AG04450 (cell line): ENCODE measurements at regions not wholly inside any gene's neighbourhood (a gene's known extent, or its start where the extent isn't known, plus 50 kb on each side); places are given as distances from the start of the nearest gene placed in this dataset.
"Not testable (repeated sequence)": the region's sequence is repeated elsewhere in the genome, so short reads cannot be mapped to it uniquely, and the experiment has no call there.

Experiments
- CTCF ChIA-PET: fragments of 300-600, 350-600 bp; formaldehyde crosslinking; extraction: SDS; loops from one replicate; lab custom pipeline; 2022; ENCODE audit warnings: antibody characterized with exemption, inconsistent platforms; lab: Charles Lee
- POLR2A ChIA-PET: fragments of 350-600 bp; formaldehyde crosslinking; extraction: SDS; loops from one replicate; lab custom pipeline; 2021; ENCODE audit warnings: antibody characterized with exemption, inconsistent platforms; lab: Yijun Ruan, JAX
- DNase-seq: peaks from one replicate; pipeline ENCODE4 v3.0.0-alpha.2; 2011; ENCODE audit warnings: low read depth, low spot score
- H3K27ac ChIP-seq: one replicate; pipeline ENCODE4 v1.5.1; 2012; ENCODE audit warnings: low read depth, low read length, control low read depth
- H3K27me3 ChIP-seq: one replicate; pipeline ENCODE4 v1.6.0; 2012; ENCODE audit warnings: low read length; ENCODE audit not compliant: control insufficient read depth, insufficient read depth
- H3K4me3 ChIP-seq: 2 replicates; pipeline ENCODE4 v1.5.1; 2011; ENCODE audit warnings: mild to moderate bottlenecking, low read depth, low read length, control low read depth
- H3K9me3 ChIP-seq: 2 replicates; pipeline ENCODE4 v1.5.1; 2012; ENCODE audit warnings: low read length; ENCODE audit not compliant: control insufficient read depth, insufficient read depth
- TF ChIP-seq, protein P1 (sequence below): IDR thresholded peaks from 2 replicates; pipeline ENCODE4 v1.5.1; 2011; ENCODE audit warnings: low read depth, low read length, control low read depth, inconsistent platforms

DNA sequence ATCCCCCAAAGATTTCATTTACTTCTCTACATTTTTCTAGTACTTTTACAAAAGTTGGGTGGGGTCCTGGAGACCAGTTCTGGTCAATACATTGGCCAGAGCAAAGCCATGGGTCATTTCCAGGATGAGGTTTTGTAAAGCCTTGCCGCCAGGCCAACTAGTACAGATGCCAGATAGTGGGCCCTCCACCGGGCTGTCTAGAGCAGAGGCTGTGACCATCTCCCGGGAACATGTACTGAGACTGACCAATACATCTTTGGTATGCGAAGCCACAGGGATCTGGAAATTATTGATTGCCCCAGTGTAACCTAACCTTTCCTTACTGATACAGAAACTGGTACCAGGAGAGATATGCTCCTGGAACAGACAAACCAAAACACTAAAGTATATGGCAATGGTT lies 599.2 kb downstream of the ADCYAP1 start:
- Histone ChIP-seq H3K27me3 (no peaks in the 10 kb centered on the region), H3K27ac (no peak overlapping the region), H3K9me3 (peaks cover 13% of the 10 kb centered on the region), H3K4me3 (no peak overlapping the region)
- DNase-seq, result no peak
- ChIA-PET CTCF (no interaction called here), POLR2A (no interaction called here)
- TF ChIP-seq, protein P1, sequence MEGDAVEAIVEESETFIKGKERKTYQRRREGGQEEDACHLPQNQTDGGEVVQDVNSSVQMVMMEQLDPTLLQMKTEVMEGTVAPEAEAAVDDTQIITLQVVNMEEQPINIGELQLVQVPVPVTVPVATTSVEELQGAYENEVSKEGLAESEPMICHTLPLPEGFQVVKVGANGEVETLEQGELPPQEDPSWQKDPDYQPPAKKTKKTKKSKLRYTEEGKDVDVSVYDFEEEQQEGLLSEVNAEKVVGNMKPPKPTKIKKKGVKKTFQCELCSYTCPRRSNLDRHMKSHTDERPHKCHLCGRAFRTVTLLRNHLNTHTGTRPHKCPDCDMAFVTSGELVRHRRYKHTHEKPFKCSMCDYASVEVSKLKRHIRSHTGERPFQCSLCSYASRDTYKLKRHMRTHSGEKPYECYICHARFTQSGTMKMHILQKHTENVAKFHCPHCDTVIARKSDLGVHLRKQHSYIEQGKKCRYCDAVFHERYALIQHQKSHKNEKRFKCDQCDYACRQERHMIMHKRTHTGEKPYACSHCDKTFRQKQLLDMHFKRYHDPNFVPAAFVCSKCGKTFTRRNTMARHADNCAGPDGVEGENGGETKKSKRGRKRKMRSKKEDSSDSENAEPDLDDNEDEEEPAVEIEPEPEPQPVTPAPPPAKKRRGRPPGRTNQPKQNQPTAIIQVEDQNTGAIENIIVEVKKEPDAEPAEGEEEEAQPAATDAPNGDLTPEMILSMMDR, result no peak

DNA sequence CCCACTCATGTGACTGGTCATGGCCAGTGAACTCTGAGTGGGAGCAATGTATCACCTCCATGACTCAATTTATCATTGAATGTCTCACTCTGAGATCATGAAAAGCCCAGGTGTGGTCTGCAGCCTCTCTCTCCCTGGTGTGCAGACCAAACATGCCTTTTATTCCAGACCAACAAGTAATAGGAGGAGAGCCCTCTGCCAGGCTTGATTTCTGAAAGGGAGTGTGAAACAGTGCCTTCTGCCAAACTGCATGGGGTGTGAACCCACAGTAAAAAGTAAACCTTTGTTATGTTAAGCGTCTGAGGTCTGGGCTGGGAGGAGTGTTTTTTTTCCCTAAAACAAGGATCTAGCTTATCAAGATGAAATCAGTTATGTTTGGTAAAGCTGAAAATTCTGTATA lies 601.2 kb downstream of the ADCYAP1 start:
- H3K27ac ChIP-seq, result no peak overlapping the region
- H3K4me3 ChIP-seq, result no peak overlapping the region
- POLR2A ChIA-PET, result no interaction called here
- H3K9me3 ChIP-seq, result peaks cover 18% of the 10 kb centered on the region
- no peak for DNase-seq
- TF ChIP-seq, protein P1, result no peak
- no peaks in the 10 kb centered on the region for H3K27me3 ChIP-seq
- CTCF ChIA-PET, result no interaction called here

GRCh38 chr18:1510542-1511179 lies 606.0 kb downstream of the ADCYAP1 start:
- TF ChIP-seq, protein P1, result no peak
- CTCF ChIA-PET, result no interaction called here
- peaks cover 23% of the 10 kb centered on the region for H3K9me3 ChIP-seq
- no peaks in the 10 kb centered on the region for H3K27me3 ChIP-seq
- DNase-seq, result no peak
- POLR2A ChIA-PET, result no interaction called here
- no peak overlapping the region for H3K27ac ChIP-seq
- no peak overlapping the region for H3K4me3 ChIP-seq

DNA sequence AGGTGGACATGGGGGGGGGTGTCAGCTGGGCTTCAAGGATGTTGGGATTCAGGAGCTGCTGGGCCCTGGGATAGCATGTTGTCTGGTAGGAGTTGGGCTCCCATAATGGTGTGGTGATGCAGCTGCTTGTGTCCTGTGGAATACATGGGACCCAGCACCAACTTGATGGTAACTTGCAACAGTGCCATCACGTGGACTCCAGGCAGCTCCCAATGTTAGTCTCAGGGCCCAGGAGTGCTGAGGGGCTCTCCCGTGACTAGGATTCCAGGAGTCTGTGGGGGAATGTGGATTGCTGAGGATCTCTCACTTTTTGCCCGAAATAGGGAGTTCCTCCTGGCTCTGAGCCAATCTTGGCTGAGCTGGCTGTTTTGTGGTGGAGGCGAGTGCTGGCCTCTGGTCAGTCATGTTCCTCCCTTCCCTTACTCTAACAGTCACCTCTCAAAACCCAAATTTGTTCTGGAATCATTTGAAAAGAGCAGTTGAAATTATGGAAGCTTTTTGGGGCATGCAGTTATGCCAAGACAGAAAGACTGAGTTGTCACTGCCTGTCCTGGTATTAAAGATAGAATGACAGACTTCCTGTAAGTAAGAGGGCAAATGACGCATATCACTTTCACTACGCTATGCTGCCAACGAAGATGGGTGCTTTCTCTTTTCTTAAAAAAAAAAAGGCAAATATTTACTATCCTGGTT lies 607.1 kb downstream of the ADCYAP1 start:
- no peaks in the 10 kb centered on the region for H3K27me3 ChIP-seq
- TF ChIP-seq, protein P1, result no peak
- POLR2A ChIA-PET, result no interaction called here
- H3K9me3 ChIP-seq, result peaks cover 20% of the 10 kb centered on the region
- CTCF ChIA-PET, result no interaction called here
- no peak overlapping the region for H3K27ac ChIP-seq
- DNase-seq, result no peak
- H3K4me3 ChIP-seq, result no peak overlapping the region

GRCh38 chr18:1513519-1513918 lies 608.8 kb downstream of the ADCYAP1 start:
- ChIA-PET POLR2A (no interaction called here), CTCF (no interaction called here)
- H3K27ac ChIP-seq, result no peak overlapping the region
- TF ChIP-seq, protein P1, result no peak
- DNase-seq, result no peak
- peaks cover 20% of the 10 kb centered on the region for H3K9me3 ChIP-seq
- no peak overlapping the region for H3K4me3 ChIP-seq
- H3K27me3 ChIP-seq, result no peaks in the 10 kb centered on the region

DNA sequence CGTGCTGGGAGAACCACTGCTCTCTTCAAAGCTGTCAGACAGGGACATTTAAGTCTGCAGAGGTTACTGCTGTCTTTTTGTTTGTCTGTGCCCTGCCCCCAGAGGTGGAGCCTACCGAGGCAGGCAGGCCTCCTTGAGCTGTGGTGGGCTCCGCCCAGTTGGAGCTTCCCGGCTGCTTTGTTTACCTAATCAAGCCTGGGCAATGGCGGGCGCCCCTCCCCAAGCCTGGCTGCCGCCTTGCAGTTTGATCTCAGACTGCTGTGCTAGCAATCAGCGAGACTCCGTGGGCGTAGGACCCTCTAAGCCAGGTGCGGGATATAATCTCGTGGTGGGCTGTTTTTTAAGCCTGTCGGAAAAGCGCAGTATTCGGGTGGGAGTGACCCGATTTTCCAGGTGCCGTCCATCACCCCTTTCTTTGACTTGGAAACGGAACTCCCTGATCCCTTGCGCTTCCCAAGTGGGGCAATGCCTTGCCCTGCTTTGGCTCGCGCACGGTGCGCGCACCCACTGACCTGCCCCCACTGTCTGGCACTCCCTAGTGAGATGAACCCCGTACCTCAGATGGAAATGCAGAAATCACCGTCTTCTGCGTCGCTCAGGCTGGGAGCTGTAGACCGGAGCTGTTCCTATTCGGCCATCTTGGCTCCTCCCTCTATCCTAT lies 617.0 kb downstream of the ADCYAP1 start:
- H3K27me3 ChIP-seq, H3K27ac ChIP-seq, H3K4me3 ChIP-seq, CTCF ChIA-PET, H3K9me3 ChIP-seq, POLR2A ChIA-PET, DNase-seq: not testable (repeated sequence)
